IMR-90 (cell line): ENCODE measurements at regions not wholly inside any gene's neighbourhood (a gene's known extent, or its start where the extent isn't known, plus 50 kb on each side); places are given as distances from the start of the nearest gene placed in this dataset.

Source experiments
- CEBPB ChIP-seq: IDR thresholded peaks from 2 replicates; pipeline ENCODE4 v1.6.1; 2012; ENCODE audit warnings: low read depth, low read length, improper control_type of control experiment
- FOS ChIP-seq: fragments of 150-350 bp; IDR thresholded peaks from 2 replicates; pipeline ENCODE4 v1.6.1; 2016; ENCODE audit warnings: low read depth, low read length
- MAFK ChIP-seq: IDR thresholded peaks from 2 replicates; pipeline ENCODE4 v1.6.1; 2012; ENCODE audit warnings: low read depth, low read length, improper control_type of control experiment
- MAZ ChIP-seq: IDR thresholded peaks from 2 replicates; pipeline ENCODE4 v1.6.1; 2012; ENCODE audit warnings: low read depth, mild to moderate bottlenecking, low read length, improper control_type of control experiment, moderate library complexity, borderline replicate concordance
- MXI1 ChIP-seq: IDR thresholded peaks from 2 replicates; pipeline ENCODE4 v1.6.1; 2012; ENCODE audit warnings: low read depth, mild to moderate bottlenecking, low read length, moderate library complexity, borderline replicate concordance
- NFE2L2 ChIP-seq: fragments of 150-350 bp; IDR thresholded peaks from 2 replicates; pipeline ENCODE4 v1.6.1; 2016; ENCODE audit warnings: low read depth, mild to moderate bottlenecking, low read length
- POLR2A ChIP-seq: IDR thresholded peaks from 2 replicates; pipeline ENCODE4 v1.6.1; 2012; ENCODE audit warnings: mild to moderate bottlenecking, low read depth, low read length
- RFX5 ChIP-seq: IDR thresholded peaks from 2 replicates; pipeline ENCODE4 v1.8.0; 2012; ENCODE audit warnings: low read depth, mild to moderate bottlenecking, low read length, moderate library complexity
- SMC3 ChIP-seq: fragments of 150-350 bp; IDR thresholded peaks from 2 replicates; pipeline ENCODE4 v1.6.1; 2016; ENCODE audit warnings: low read depth, mild to moderate bottlenecking, antibody characterized with exemption, low read length, moderate library complexity
- TF ChIP-seq, protein P1 (sequence below): conservative IDR thresholded peaks from 2 replicates; pipeline ENCODE4 v1.5.1; 2012; ENCODE audit warnings: mild to moderate bottlenecking, low read depth, low read length, improper control_type of control experiment

DNA sequence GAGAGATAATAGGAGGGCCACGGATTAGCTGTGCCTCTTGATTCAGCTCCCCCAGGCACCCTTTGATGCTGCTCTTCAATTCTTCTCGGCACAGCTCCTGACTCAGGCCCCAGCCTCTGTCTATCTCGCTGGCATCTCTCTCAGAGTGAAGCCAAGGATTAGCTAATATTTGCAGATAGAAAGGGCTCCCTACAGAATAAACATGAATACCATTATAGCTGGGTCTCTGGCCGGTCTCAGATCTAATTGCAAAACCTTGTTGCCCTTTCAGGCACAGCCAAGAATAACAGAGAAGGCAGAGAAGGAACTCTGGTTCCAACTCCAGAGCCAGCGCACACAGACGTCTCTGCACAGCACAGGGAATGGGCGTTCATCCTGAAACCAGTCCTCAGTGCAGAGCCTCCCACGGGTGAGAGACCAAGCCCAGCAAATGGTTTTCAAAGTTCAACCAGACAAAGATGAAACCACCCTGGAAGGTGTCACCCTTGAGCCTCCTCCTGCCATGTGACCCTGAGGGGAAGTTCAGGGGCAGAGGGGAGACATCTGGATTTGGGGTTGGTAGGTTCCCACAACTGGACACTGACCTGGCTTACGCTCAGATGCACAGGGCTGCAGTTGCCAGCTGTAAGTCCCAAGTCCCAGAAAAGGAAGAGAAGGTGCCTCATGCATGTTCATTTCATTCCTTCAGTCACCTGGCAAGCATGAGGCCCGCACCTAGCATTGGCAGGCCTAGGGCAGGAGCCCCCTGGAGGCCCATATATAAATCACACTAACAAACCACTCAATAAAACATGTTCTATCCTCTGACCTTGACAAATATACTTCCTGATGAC, 394.0 kb downstream of the NPHP4 start:
- TF ChIP-seq, protein P1, sequence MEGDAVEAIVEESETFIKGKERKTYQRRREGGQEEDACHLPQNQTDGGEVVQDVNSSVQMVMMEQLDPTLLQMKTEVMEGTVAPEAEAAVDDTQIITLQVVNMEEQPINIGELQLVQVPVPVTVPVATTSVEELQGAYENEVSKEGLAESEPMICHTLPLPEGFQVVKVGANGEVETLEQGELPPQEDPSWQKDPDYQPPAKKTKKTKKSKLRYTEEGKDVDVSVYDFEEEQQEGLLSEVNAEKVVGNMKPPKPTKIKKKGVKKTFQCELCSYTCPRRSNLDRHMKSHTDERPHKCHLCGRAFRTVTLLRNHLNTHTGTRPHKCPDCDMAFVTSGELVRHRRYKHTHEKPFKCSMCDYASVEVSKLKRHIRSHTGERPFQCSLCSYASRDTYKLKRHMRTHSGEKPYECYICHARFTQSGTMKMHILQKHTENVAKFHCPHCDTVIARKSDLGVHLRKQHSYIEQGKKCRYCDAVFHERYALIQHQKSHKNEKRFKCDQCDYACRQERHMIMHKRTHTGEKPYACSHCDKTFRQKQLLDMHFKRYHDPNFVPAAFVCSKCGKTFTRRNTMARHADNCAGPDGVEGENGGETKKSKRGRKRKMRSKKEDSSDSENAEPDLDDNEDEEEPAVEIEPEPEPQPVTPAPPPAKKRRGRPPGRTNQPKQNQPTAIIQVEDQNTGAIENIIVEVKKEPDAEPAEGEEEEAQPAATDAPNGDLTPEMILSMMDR, result no peak
- no peak for TF ChIP-seq RFX5
- TF ChIP-seq SMC3, result no peak
- TF ChIP-seq MAFK, result no peak
- TF ChIP-seq MXI1, result no peak
- TF ChIP-seq POLR2A, result no peak
- TF ChIP-seq MAZ, result no peak
- no peak for TF ChIP-seq FOS
- TF ChIP-seq CEBPB, result no peak
- no peak for TF ChIP-seq NFE2L2
